ENCODE measurements at regions not wholly inside any gene's neighbourhood (a gene's known extent, or its start where the extent isn't known, plus 50 kb on each side); places are given as distances from the start of the nearest gene placed in this dataset.
"Not testable (repeated sequence)": the region's sequence is repeated elsewhere in the genome, so short reads cannot be mapped to it uniquely, and the experiment has no call there.

GRCh38 chr9:90226839-90227338 is 415.7 kb downstream of the DIRAS2 start:
- H3K4me1 ChIP-seq (ENCODE audit: insufficient read depth, low read length, poor library complexity, severe bottlenecking); POLR2A ChIA-PET (ENCODE audit: low non-redundant PET); H3K9me3 ChIP-seq (ENCODE audit: low read depth, low read length, poor library complexity, severe bottlenecking); H3K27ac ChIP-seq (ENCODE audit: low read depth, low read length, poor library complexity, severe bottlenecking); H3K4me3 ChIP-seq (ENCODE audit: low read depth, low read length, poor library complexity, severe bottlenecking); BruUV-seq (replicated peaks); H3K27me3 ChIP-seq (replicated peaks; ENCODE audit: insufficient read depth, low read depth, low read length, poor library complexity); H3K36me3 ChIP-seq (ENCODE audit: insufficient read depth, low read length, poor library complexity, severe bottlenecking): not testable (repeated sequence)
- peak; percentile 54 for TF ChIP-seq CTCF (conservative IDR thresholded peaks at IDR 0.05; ENCODE audit: low read depth, low read length)
- DNase-seq (ENCODE audit: low spot score) = peak; percentile 43
- intact Hi-C loops (cut with micrococcal nuclease; ENCODE audit: unreplicated experiment) = loop anchor here (2.0 to 5.0 kb wide), 2 partner anchors 415 to 644 kb away; partner anchors contain the start of gene DIRAS2
- CTCF ChIA-PET = interaction anchor here (1.0 kb wide), 1 partner anchor 528 kb away, joined by 4 read pairs; no protein-coding TSS in a partner anchor

- BruUV-seq (replicated peaks); DNase-seq (ENCODE audit: low spot score); H3K36me3 ChIP-seq (ENCODE audit: insufficient read depth, low read length, poor library complexity, severe bottlenecking); H3K4me1 ChIP-seq (ENCODE audit: insufficient read depth, low read length, poor library complexity, severe bottlenecking); H3K9me3 ChIP-seq (ENCODE audit: low read depth, low read length, poor library complexity, severe bottlenecking); H3K27ac ChIP-seq (ENCODE audit: low read depth, low read length, poor library complexity, severe bottlenecking); CTCF ChIA-PET; H3K27me3 ChIP-seq (replicated peaks; ENCODE audit: insufficient read depth, low read depth, low read length, poor library complexity); POLR2A ChIA-PET (ENCODE audit: low non-redundant PET); H3K4me3 ChIP-seq (ENCODE audit: low read depth, low read length, poor library complexity, severe bottlenecking): not testable (repeated sequence)
- intact Hi-C loops (cut with micrococcal nuclease; ENCODE audit: unreplicated experiment) = loop anchor here (5.0 kb wide), 1 partner anchor 524 kb away; no protein-coding TSS in a partner anchor
These were observed 409.5 kb downstream of the DIRAS2 start for GRCh38 chr9:90233081-90233480.

GRCh38 chr9:90240541-90240940 is 402.1 kb downstream of the DIRAS2 start:
- DNase-seq (ENCODE audit: low spot score) = no peak
- ChIA-PET CTCF (no interaction called here), POLR2A (ENCODE audit: low non-redundant PET) (no interaction called here)
- H3K27ac ChIP-seq (ENCODE audit: low read depth, low read length, poor library complexity, severe bottlenecking) = no peak overlapping the region
- intact Hi-C loops (cut with micrococcal nuclease; ENCODE audit: unreplicated experiment) = no loop called here
- H3K36me3 ChIP-seq (ENCODE audit: insufficient read depth, low read length, poor library complexity, severe bottlenecking) = no peaks in the 10 kb centered on the region
- no peaks in the 10 kb centered on the region for H3K27me3 ChIP-seq (replicated peaks; ENCODE audit: insufficient read depth, low read depth, low read length, poor library complexity)
- H3K4me3 ChIP-seq (ENCODE audit: low read depth, low read length, poor library complexity, severe bottlenecking) = no peak overlapping the region
- no peaks in the 10 kb centered on the region for H3K9me3 ChIP-seq (ENCODE audit: low read depth, low read length, poor library complexity, severe bottlenecking)
- BruUV-seq (replicated peaks) = no TSS peak
- TF ChIP-seq EZH2 (IDR thresholded peaks at IDR 0.05; ENCODE audit: borderline replicate concordance, low read depth, low read length, poor library complexity, severe bottlenecking) = no peak
- no peak for TF ChIP-seq CTCF (conservative IDR thresholded peaks at IDR 0.05; ENCODE audit: low read depth, low read length)
- H3K4me1 ChIP-seq (ENCODE audit: insufficient read depth, low read length, poor library complexity, severe bottlenecking) = no peaks in the 10 kb centered on the region

- ChIA-PET CTCF (interaction anchor here (0.6 kb wide), 1 partner anchor 142 kb away, joined by 9 read pairs; no protein-coding TSS in a partner anchor), POLR2A (ENCODE audit: low non-redundant PET) (no interaction called here)
- Histone ChIP-seq H3K4me3 (ENCODE audit: low read depth, low read length, poor library complexity, severe bottlenecking) (no peak overlapping the region), H3K9me3 (ENCODE audit: low read depth, low read length, poor library complexity, severe bottlenecking) (no peaks in the 10 kb centered on the region), H3K27ac (ENCODE audit: low read depth, low read length, poor library complexity, severe bottlenecking) (no peak overlapping the region), H3K27me3 (replicated peaks; ENCODE audit: insufficient read depth, low read depth, low read length, poor library complexity) (no peaks in the 10 kb centered on the region), H3K36me3 (ENCODE audit: insufficient read depth, low read length, poor library complexity, severe bottlenecking) (no peaks in the 10 kb centered on the region), H3K4me1 (ENCODE audit: insufficient read depth, low read length, poor library complexity, severe bottlenecking) (no peaks in the 10 kb centered on the region)
- BruUV-seq (replicated peaks) = no TSS peak
- intact Hi-C loops (cut with micrococcal nuclease; ENCODE audit: unreplicated experiment) = no loop called here
- no peak for TF ChIP-seq CTCF (conservative IDR thresholded peaks at IDR 0.05; ENCODE audit: low read depth, low read length)
- TF ChIP-seq EZH2 (IDR thresholded peaks at IDR 0.05; ENCODE audit: borderline replicate concordance, low read depth, low read length, poor library complexity, severe bottlenecking) = no peak
- DNase-seq (ENCODE audit: low spot score) = no peak
These were observed 397.0 kb downstream of the DIRAS2 start for GRCh38 chr9:90245661-90246060.
